GM23338 (cell line): ENCODE measurements at regions not wholly inside any gene's neighbourhood (a gene's known extent, or its start where the extent isn't known, plus 50 kb on each side); places are given as distances from the start of the nearest gene placed in this dataset.

Experiments used
- ATAC-seq: fragments of 200-7000 bp; cut with Tn5 transposase; 3 replicates; pipeline ENCODE4 v1.9.1; 2020
- DNase-seq: peaks from one replicate; pipeline ENCODE4 v3.0.0-alpha.2; 2015; ENCODE audit warnings: low spot score
- H2AFZ ChIP-seq: fragments of 200-600 bp; sonication (generic); 2 replicates; pipeline ENCODE4 v1.8.0; 2016; ENCODE audit warnings: antibody characterized with exemption, mild to moderate bottlenecking, moderate library complexity
- H3F3A ChIP-seq: fragments of 200-600 bp; sonication (generic); replicated peaks from 2 replicates; pipeline ENCODE4 v1.8.0; 2017; ENCODE audit warnings: antibody characterized with exemption, mixed run types, low read depth
- H3K27ac ChIP-seq: fragments of 200-600 bp; sonication (generic); 2 replicates; pipeline ENCODE4 v1.6.1; 2016; ENCODE audit warnings: low read depth
- H3K27me3 ChIP-seq: fragments of 200-600 bp; sonication (generic); 2 replicates; pipeline ENCODE4 v1.8.0; 2016; ENCODE audit warnings: mild to moderate bottlenecking, mixed run types, moderate library complexity; ENCODE audit not compliant: insufficient read depth
- H3K36me3 ChIP-seq: fragments of 200-600 bp; sonication (generic); 2 replicates; pipeline ENCODE4 v1.8.0; 2016; ENCODE audit warnings: mild to moderate bottlenecking; ENCODE audit not compliant: insufficient read depth
- H3K4me1 ChIP-seq: fragments of 200-600 bp; sonication (generic); 2 replicates; pipeline ENCODE4 v1.8.0; 2016; ENCODE audit warnings: mild to moderate bottlenecking, moderate library complexity; ENCODE audit not compliant: insufficient read depth
- H3K4me2 ChIP-seq: fragments of 200-600 bp; sonication (generic); 2 replicates; pipeline ENCODE4 v1.7.1; 2017; ENCODE audit warnings: mixed run types
- H3K4me3 ChIP-seq: fragments of 200-600 bp; sonication (generic); 2 replicates; pipeline ENCODE4 v1.6.1; 2016; ENCODE audit warnings: mixed run types
- H3K79me2 ChIP-seq: fragments of 200-600 bp; sonication (generic); replicated peaks from 2 replicates; pipeline ENCODE4 v1.8.0; 2017; ENCODE audit warnings: mild to moderate bottlenecking; ENCODE audit not compliant: insufficient read depth
- H3K9me2 ChIP-seq: fragments of 200-600 bp; sonication (generic); 2 replicates; pipeline ENCODE4 v1.8.0; 2017; ENCODE audit not compliant: insufficient read depth
- H4K20me1 ChIP-seq: fragments of 200-600 bp; sonication (generic); replicated peaks from 2 replicates; pipeline ENCODE4 v1.8.0; 2017; ENCODE audit warnings: mild to moderate bottlenecking; ENCODE audit not compliant: insufficient read depth
- H3K27ac Mint-ChIP-seq: 2 replicates; pipeline ENCODE4 v1.8.0; 2020; ENCODE audit warnings: inconsistent platforms, mild to moderate bottlenecking, moderate library complexity, mixed read lengths
- H3K27me3 Mint-ChIP-seq: 3 replicates; pipeline ENCODE4 v1.8.0; 2022; ENCODE audit warnings: low read depth, mild to moderate bottlenecking, moderate library complexity, mixed read lengths, inconsistent platforms; ENCODE audit not compliant: insufficient read depth, poor library complexity
- H3K36me3 Mint-ChIP-seq: 3 replicates; pipeline ENCODE4 v1.8.0; 2021; ENCODE audit warnings: low read depth, mild to moderate bottlenecking, inconsistent platforms, moderate library complexity, mixed read lengths
- H3K4me1 Mint-ChIP-seq: 3 replicates; pipeline ENCODE4 v1.8.0; 2020; ENCODE audit warnings: mild to moderate bottlenecking, inconsistent platforms, mixed read lengths
- H3K4me3 Mint-ChIP-seq: 3 replicates; pipeline ENCODE4 v1.8.0; 2021; ENCODE audit warnings: moderate library complexity, mild to moderate bottlenecking, inconsistent platforms, mixed read lengths
- H3K9me3 Mint-ChIP-seq: 3 replicates; pipeline ENCODE4 v1.8.0; 2020; ENCODE audit warnings: moderate library complexity, mild to moderate bottlenecking, inconsistent platforms, mixed read lengths
- CREB1 ChIP-seq: fragments of 250-450 bp; sonication (Bioruptor Pico); IDR thresholded peaks from 2 replicates; pipeline ENCODE4 v1.5.0; 2020; ENCODE audit warnings: low read depth, mild to moderate bottlenecking, moderate library complexity
- EZH2 ChIP-seq: fragments of 200-600 bp; sonication (generic); IDR thresholded peaks from one replicate; pipeline ENCODE4 v1.8.0; 2017; ENCODE audit warnings: antibody characterized with exemption, mild to moderate bottlenecking, low read depth; ENCODE audit not compliant: unreplicated experiment
- ZNF114 ChIP-seq: fragments of 250-450 bp; sonication (Bioruptor Pico); IDR thresholded peaks from 2 replicates; pipeline ENCODE4 v1.5.0; 2020; ENCODE audit warnings: mild to moderate bottlenecking, moderate library complexity
- TF ChIP-seq, protein P1 (sequence below): IDR thresholded peaks from one replicate; pipeline ENCODE4 v1.6.1; 2018; ENCODE audit warnings: antibody characterized with exemption; ENCODE audit not compliant: unreplicated experiment
- TF ChIP-seq, protein P2 (sequence below): fragments of 250-450 bp; sonication (Bioruptor Pico); IDR thresholded peaks from 2 replicates; pipeline ENCODE4 v1.5.0; 2020; ENCODE audit warnings: mild to moderate bottlenecking, moderate library complexity

DNA sequence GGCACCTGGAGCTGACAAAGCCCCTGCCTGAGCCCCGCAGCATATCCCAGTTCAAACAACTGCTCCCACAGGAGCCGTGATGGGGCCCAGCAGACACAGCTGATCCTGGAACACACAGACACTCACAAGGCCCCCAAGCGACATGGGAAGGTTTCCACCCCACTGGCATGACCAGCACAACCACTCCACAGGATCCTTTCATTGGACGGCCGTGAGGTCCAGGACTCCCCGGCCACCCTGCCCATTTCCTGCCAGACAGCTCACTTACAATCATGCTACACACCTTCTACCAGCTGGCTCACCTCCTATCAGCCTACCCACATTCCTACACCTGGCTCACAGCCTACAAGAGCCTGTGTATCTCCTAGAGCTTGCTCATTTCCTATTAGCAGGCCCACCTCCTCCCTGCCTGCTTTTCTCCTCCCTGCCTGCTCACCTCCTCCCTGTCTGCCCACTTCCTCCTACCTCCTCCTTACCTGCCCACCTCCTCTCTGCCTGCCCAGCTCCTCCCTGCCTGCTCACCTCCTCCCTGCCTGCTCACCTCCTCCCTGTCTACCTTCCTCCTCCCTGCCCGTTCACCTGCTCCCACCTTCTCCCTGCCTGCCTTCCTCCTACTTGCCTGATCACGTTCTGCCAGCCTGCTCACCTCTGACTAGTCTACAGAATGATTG is 73.9 kb downstream of the MATN1 start:
- Mint-ChIP-seq H3K27me3 (peaks cover 4% of the 10 kb centered on the region), H3K4me1 (peaks cover 8% of the 10 kb centered on the region), H3K9me3 (peaks cover 9% of the 10 kb centered on the region), H3K4me3 (no peak overlapping the region), H3K36me3 (peaks cover 3% of the 10 kb centered on the region; the same call in 2 of the 3 replicates), H3K27ac (no peak overlapping the region)
- Histone ChIP-seq H3F3A (no peaks in the 10 kb centered on the region), H3K4me2 (no peak overlapping the region), H3K4me1 (no peaks in the 10 kb centered on the region), H4K20me1 (no peaks in the 10 kb centered on the region), H3K4me3 (no peak overlapping the region), H3K79me2 (no peaks in the 10 kb centered on the region), H3K9me2 (no peaks in the 10 kb centered on the region), H3K27me3 (no peaks in the 10 kb centered on the region), H3K27ac (no peak overlapping the region), H2AFZ (no peak overlapping the region), H3K36me3 (no peaks in the 10 kb centered on the region)
- TF ChIP-seq EZH2: no peak
- TF ChIP-seq, protein P1, sequence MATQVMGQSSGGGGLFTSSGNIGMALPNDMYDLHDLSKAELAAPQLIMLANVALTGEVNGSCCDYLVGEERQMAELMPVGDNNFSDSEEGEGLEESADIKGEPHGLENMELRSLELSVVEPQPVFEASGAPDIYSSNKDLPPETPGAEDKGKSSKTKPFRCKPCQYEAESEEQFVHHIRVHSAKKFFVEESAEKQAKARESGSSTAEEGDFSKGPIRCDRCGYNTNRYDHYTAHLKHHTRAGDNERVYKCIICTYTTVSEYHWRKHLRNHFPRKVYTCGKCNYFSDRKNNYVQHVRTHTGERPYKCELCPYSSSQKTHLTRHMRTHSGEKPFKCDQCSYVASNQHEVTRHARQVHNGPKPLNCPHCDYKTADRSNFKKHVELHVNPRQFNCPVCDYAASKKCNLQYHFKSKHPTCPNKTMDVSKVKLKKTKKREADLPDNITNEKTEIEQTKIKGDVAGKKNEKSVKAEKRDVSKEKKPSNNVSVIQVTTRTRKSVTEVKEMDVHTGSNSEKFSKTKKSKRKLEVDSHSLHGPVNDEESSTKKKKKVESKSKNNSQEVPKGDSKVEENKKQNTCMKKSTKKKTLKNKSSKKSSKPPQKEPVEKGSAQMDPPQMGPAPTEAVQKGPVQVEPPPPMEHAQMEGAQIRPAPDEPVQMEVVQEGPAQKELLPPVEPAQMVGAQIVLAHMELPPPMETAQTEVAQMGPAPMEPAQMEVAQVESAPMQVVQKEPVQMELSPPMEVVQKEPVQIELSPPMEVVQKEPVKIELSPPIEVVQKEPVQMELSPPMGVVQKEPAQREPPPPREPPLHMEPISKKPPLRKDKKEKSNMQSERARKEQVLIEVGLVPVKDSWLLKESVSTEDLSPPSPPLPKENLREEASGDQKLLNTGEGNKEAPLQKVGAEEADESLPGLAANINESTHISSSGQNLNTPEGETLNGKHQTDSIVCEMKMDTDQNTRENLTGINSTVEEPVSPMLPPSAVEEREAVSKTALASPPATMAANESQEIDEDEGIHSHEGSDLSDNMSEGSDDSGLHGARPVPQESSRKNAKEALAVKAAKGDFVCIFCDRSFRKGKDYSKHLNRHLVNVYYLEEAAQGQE: no peak
- TF ChIP-seq ZNF114: no peak
- TF ChIP-seq, protein P2, sequence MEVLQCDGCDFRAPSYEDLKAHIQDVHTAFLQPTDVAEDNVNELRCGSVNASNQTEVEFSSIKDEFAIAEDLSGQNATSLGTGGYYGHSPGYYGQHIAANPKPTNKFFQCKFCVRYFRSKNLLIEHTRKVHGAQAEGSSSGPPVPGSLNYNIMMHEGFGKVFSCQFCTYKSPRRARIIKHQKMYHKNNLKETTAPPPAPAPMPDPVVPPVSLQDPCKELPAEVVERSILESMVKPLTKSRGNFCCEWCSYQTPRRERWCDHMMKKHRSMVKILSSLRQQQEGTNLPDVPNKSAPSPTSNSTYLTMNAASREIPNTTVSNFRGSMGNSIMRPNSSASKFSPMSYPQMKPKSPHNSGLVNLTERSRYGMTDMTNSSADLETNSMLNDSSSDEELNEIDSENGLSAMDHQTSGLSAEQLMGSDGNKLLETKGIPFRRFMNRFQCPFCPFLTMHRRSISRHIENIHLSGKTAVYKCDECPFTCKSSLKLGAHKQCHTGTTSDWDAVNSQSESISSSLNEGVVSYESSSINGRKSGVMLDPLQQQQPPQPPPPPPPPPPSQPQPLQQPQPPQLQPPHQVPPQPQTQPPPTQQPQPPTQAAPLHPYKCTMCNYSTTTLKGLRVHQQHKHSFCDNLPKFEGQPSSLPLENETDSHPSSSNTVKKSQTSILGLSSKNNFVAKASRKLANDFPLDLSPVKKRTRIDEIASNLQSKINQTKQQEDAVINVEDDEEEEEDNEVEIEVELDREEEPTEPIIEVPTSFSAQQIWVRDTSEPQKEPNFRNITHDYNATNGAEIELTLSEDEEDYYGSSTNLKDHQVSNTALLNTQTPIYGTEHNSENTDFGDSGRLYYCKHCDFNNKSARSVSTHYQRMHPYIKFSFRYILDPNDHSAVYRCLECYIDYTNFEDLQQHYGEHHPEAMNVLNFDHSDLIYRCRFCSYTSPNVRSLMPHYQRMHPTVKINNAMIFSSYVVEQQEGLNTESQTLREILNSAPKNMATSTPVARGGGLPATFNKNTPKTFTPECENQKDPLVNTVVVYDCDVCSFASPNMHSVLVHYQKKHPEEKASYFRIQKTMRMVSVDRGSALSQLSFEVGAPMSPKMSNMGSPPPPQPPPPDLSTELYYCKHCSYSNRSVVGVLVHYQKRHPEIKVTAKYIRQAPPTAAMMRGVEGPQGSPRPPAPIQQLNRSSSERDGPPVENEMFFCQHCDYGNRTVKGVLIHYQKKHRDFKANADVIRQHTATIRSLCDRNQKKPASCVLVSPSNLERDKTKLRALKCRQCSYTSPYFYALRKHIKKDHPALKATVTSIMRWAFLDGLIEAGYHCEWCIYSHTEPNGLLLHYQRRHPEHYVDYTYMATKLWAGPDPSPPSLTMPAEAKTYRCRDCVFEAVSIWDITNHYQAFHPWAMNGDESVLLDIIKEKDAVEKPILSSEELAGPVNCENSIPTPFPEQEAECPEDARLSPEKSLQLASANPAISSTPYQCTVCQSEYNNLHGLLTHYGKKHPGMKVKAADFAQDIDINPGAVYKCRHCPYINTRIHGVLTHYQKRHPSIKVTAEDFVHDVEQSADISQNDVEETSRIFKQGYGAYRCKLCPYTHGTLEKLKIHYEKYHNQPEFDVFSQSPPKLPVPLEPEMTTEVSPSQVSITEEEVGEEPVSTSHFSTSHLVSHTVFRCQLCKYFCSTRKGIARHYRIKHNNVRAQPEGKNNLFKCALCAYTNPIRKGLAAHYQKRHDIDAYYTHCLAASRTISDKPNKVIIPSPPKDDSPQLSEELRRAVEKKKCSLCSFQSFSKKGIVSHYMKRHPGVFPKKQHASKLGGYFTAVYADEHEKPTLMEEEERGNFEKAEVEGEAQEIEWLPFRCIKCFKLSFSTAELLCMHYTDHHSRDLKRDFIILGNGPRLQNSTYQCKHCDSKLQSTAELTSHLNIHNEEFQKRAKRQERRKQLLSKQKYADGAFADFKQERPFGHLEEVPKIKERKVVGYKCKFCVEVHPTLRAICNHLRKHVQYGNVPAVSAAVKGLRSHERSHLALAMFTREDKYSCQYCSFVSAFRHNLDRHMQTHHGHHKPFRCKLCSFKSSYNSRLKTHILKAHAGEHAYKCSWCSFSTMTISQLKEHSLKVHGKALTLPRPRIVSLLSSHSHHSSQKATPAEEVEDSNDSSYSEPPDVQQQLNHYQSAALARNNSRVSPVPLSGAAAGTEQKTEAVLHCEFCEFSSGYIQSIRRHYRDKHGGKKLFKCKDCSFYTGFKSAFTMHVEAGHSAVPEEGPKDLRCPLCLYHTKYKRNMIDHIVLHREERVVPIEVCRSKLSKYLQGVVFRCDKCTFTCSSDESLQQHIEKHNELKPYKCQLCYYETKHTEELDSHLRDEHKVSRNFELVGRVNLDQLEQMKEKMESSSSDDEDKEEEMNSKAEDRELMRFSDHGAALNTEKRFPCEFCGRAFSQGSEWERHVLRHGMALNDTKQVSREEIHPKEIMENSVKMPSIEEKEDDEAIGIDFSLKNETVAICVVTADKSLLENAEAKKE (CRISPR knock-in tag): no peak
- no peak for TF ChIP-seq CREB1 (CRISPR knock-in tag)
- DNase-seq: no peak
- no peak for ATAC-seq
